PC-9 (cell line): ENCODE measurements at regions not wholly inside any gene's neighbourhood (a gene's known extent, or its start where the extent isn't known, plus 50 kb on each side); places are given as distances from the start of the nearest gene placed in this dataset.

Experiments
- BruUV-seq: library from RNA; stranded (reverse); fragments of 400-500 nt; replicated peaks from 2 replicates; lab custom pipeline; 2021; lab: Mats Ljungman, UMichigan
- CTCF ChIA-PET: fragments of 300-600 bp; sonication (Branson Sonifier 250); formaldehyde crosslinking; loops from one replicate; lab custom pipeline; 2022; ENCODE audit warnings: antibody characterized with exemption; lab: Charles Lee
- POLR2A ChIA-PET: fragments of 300-600 bp; sonication (Branson Sonifier 250); formaldehyde crosslinking; loops from one replicate; lab custom pipeline; 2022; ENCODE audit warnings: antibody characterized with exemption; ENCODE audit not compliant: unreplicated experiment; lab: Charles Lee
- DNase-seq, 2 experiments: peaks; one replicate each; pipeline versions ENCODE4 v3.0.0 to v3.0.0-alpha.2; 2015 to 2022; ENCODE audit warnings: mixed read lengths in 1 of 2
- H2AFZ ChIP-seq: fragments of 200-600 bp; sonication (generic); 2 replicates; pipeline ENCODE4 v1.8.1; 2017; ENCODE audit warnings: antibody characterized with exemption
- H3F3A ChIP-seq: fragments of 200-600 bp; sonication (generic); 2 replicates; pipeline ENCODE4 v1.8.1; 2017; ENCODE audit warnings: antibody characterized with exemption, mild to moderate bottlenecking, low read depth; ENCODE audit not compliant: insufficient read depth
- H3K27ac ChIP-seq: fragments of 200-600 bp; sonication (generic); 2 replicates; pipeline ENCODE4 v1.6.1; 2016; ENCODE audit warnings: mixed run types
- H3K27me3 ChIP-seq: fragments of 200-600 bp; sonication (generic); 2 replicates; pipeline ENCODE4 v1.6.1; 2016; ENCODE audit warnings: low read depth, mixed run types; ENCODE audit not compliant: insufficient read depth
- H3K36me3 ChIP-seq: fragments of 200-600 bp; sonication (generic); 2 replicates; pipeline ENCODE4 v1.6.1; 2016; ENCODE audit warnings: low read depth, mixed run types
- H3K4me1 ChIP-seq: fragments of 200-600 bp; sonication (generic); replicated peaks from 2 replicates; pipeline ENCODE4 v1.6.1; 2016; ENCODE audit warnings: mixed run types; ENCODE audit not compliant: insufficient read depth
- H3K4me2 ChIP-seq: fragments of 200-600 bp; sonication (generic); 2 replicates; pipeline ENCODE4 v1.6.1; 2017; ENCODE audit warnings: mixed run types
- H3K4me3 ChIP-seq: fragments of 200-600 bp; sonication (generic); 2 replicates; pipeline ENCODE4 v1.6.1; 2016; ENCODE audit warnings: mixed run types
- H3K79me2 ChIP-seq: fragments of 200-600 bp; sonication (generic); 2 replicates; pipeline ENCODE4 v1.6.1; 2017; ENCODE audit warnings: low read depth, mixed run types
- H3K9me2 ChIP-seq: fragments of 200-600 bp; sonication (generic); 2 replicates; pipeline ENCODE4 v1.8.1; 2017; ENCODE audit warnings: mild to moderate bottlenecking; ENCODE audit not compliant: insufficient read depth
- H3K9me3 ChIP-seq: fragments of 200-600 bp; sonication (generic); 2 replicates; pipeline ENCODE4 v1.8.1; 2016; ENCODE audit warnings: low read depth; ENCODE audit not compliant: insufficient read depth
- H4K20me1 ChIP-seq: fragments of 200-600 bp; sonication (generic); 2 replicates; pipeline ENCODE4 v1.8.1; 2017; ENCODE audit not compliant: insufficient read depth
- CTCF ChIP-seq: fragments of 200-600 bp; sonication (generic); conservative IDR thresholded peaks from 2 replicates; pipeline ENCODE4 v1.6.1; 2017; ENCODE audit warnings: mixed run types, antibody characterized with exemption, mild to moderate bottlenecking, moderate library complexity
- EZH2 ChIP-seq: fragments of 200-600 bp; sonication (generic); IDR thresholded peaks from 2 replicates; pipeline ENCODE4 v1.8.0; 2017; ENCODE audit warnings: antibody characterized with exemption, low read depth
- intact Hi-C: fragments of 100-400 bp; cut with micrococcal nuclease; formaldehyde crosslinking; loops from one replicate; pipeline ENCODE4 v1.10.0; 2022; ENCODE audit not compliant: unreplicated experiment

GRCh38 chr5:166338801-166339200, 1952.6 kb upstream of the WWC1 start:
- no peak overlapping the region for H2AFZ ChIP-seq
- no peak for TF ChIP-seq EZH2
- no peak for TF ChIP-seq CTCF
- no TSS peak for BruUV-seq

GRCh38 chr5:166340039-166340438, 1951.4 kb upstream of the WWC1 start:
- H4K20me1 ChIP-seq = no peaks in the 10 kb centered on the region
- H2AFZ ChIP-seq = no peak overlapping the region
- no peaks in the 10 kb centered on the region for H3K4me1 ChIP-seq
- DNase-seq = no peak
- no peaks in the 10 kb centered on the region for H3F3A ChIP-seq
- no peaks in the 10 kb centered on the region for H3K36me3 ChIP-seq
- no peaks in the 10 kb centered on the region for H3K9me3 ChIP-seq
- H3K9me2 ChIP-seq = no peaks in the 10 kb centered on the region
- no peak overlapping the region for H3K4me3 ChIP-seq
- no peak overlapping the region for H3K4me2 ChIP-seq
- no TSS peak for BruUV-seq
- TF ChIP-seq CTCF (no peak), EZH2 (no peak)
- no peak overlapping the region for H3K27ac ChIP-seq
- intact Hi-C loops = no loop called here
- ChIA-PET POLR2A (no interaction called here), CTCF (no interaction called here)
- no peaks in the 10 kb centered on the region for H3K27me3 ChIP-seq
- no peaks in the 10 kb centered on the region for H3K79me2 ChIP-seq

More at GRCh38 chr5:166338801-166339200, 1952.6 kb upstream of the WWC1 start:
- POLR2A ChIA-PET = no interaction called here
- CTCF ChIA-PET = no interaction called here
- H3K27me3 ChIP-seq = no peaks in the 10 kb centered on the region
- no peak for DNase-seq
- no peaks in the 10 kb centered on the region for H3K4me1 ChIP-seq
- H3K27ac ChIP-seq = no peak overlapping the region
- H3K4me3 ChIP-seq = no peak overlapping the region
- no peaks in the 10 kb centered on the region for H3F3A ChIP-seq
- no peaks in the 10 kb centered on the region for H4K20me1 ChIP-seq
- no peaks in the 10 kb centered on the region for H3K79me2 ChIP-seq
- H3K36me3 ChIP-seq = no peaks in the 10 kb centered on the region
- H3K9me2 ChIP-seq = no peaks in the 10 kb centered on the region
- intact Hi-C loops = no loop called here
- H3K4me2 ChIP-seq = no peak overlapping the region
- no peaks in the 10 kb centered on the region for H3K9me3 ChIP-seq

- DNase-seq = no peak
- no peaks in the 10 kb centered on the region for H3K27me3 ChIP-seq
- no peaks in the 10 kb centered on the region for H3F3A ChIP-seq
- no peak for TF ChIP-seq EZH2
- TF ChIP-seq CTCF = peak; percentile 38; the same call in 1 of the 2 replicates
- no TSS peak for BruUV-seq
- H3K4me3 ChIP-seq = no peak overlapping the region
- intact Hi-C loops = no loop called here
- H3K4me1 ChIP-seq = no peaks in the 10 kb centered on the region
- no peak overlapping the region for H3K27ac ChIP-seq
- H3K9me3 ChIP-seq = no peaks in the 10 kb centered on the region
- H4K20me1 ChIP-seq = no peaks in the 10 kb centered on the region
- H3K79me2 ChIP-seq = no peaks in the 10 kb centered on the region
- no peaks in the 10 kb centered on the region for H3K9me2 ChIP-seq
- no peak overlapping the region for H2AFZ ChIP-seq
- POLR2A ChIA-PET = no interaction called here
- H3K4me2 ChIP-seq = no peak overlapping the region
- CTCF ChIA-PET = no interaction called here
- no peaks in the 10 kb centered on the region for H3K36me3 ChIP-seq
These were observed 1949.6 kb upstream of the WWC1 start for GRCh38 chr5:166341740-166342337.
